HCT116 (cell line): ENCODE measurements at regions not wholly inside any gene's neighbourhood (a gene's known extent, or its start where the extent isn't known, plus 50 kb on each side); places are given as distances from the start of the nearest gene placed in this dataset.

Source experiments
- ATAC-seq: fragments of 200-7000 bp; cut with Tn5 transposase; 2 replicates; pipeline ENCODE4 v1.9.1; 2020; ENCODE audit warnings: mild to moderate bottlenecking, moderate library complexity
- BruUV-seq: library from RNA; stranded (reverse); fragments of 400-500 nt; replicated peaks from 2 replicates; lab custom pipeline; 2021; lab: Mats Ljungman, UMichigan
- CTCF ChIA-PET: fragments of 300-600 bp; sonication (Branson Sonifier 250); formaldehyde crosslinking; loops from one replicate; lab custom pipeline; 2021; ENCODE audit warnings: antibody characterized with exemption; lab: Charles Lee
- POLR2A ChIA-PET: fragments of 300-600, 350-600 bp; sonication (Branson Sonifier 250); formaldehyde crosslinking; loops from one replicate; lab custom pipeline; 2021; ENCODE audit warnings: antibody characterized with exemption; lab: Charles Lee
- RAD21 ChIA-PET, 2 experiments: fragments of 300-600 bp; sonication (Branson Sonifier 250); formaldehyde crosslinking; loops; one replicate each; lab custom pipeline; 2023; ENCODE audit warnings: low total read pairs in 2 of 2; ENCODE audit not compliant: uncharacterized antibody in 2 of 2, unreplicated experiment in 2 of 2, low non-redundant PET in 1 of 2; lab: Charles Lee
- DNase-seq: peaks from one replicate; pipeline ENCODE4 v3.0.0-alpha.2; 2010; ENCODE audit warnings: low read depth, low spot score
- H2AFZ ChIP-seq: fragments of 200-600 bp; shearing (Covaris generic), sonication (generic); 2 replicates; pipeline ENCODE4 v1.6.1; 2017; ENCODE audit warnings: low read depth, mixed run types, mixed read lengths, antibody characterized with exemption, low read length; ENCODE audit not compliant: poor library complexity, severe bottlenecking
- H3K27ac ChIP-seq: 2 replicates; pipeline ENCODE4 v1.5.1; 2012; ENCODE audit warnings: low read depth, low read length
- H3K27me3 ChIP-seq: fragments of 200-600 bp; sonication (generic); 2 replicates; pipeline ENCODE4 v1.6.1; 2016; ENCODE audit warnings: mixed run types, low read length, mixed read lengths; ENCODE audit not compliant: insufficient read depth
- H3K36me3 ChIP-seq, 2 experiments: fragments of 200-500 bp in 1 of 2; fragments of 200-600 bp in 1 of 2; sonication (Bioruptor generic) in 1 of 2; sonication (generic) in 1 of 2; 2 replicates each; pipeline versions ENCODE4 v1.5.1 to v1.6.1; 2014 to 2016; ENCODE audit warnings: low read length in 2 of 2, inconsistent platforms in 1 of 2, mixed read lengths in 1 of 2, mixed run types in 1 of 2; ENCODE audit not compliant: insufficient read depth in 2 of 2, control insufficient read depth in 1 of 2
- H3K4me1 ChIP-seq, 2 experiments: fragments of 200-600 bp in 1 of 2; sonication (generic) in 1 of 2; 2 replicates each; pipeline versions ENCODE4 v1.5.1 to v1.6.1; 2012 to 2017; ENCODE audit warnings: low read length in 2 of 2, inconsistent platforms in 1 of 2, mild to moderate bottlenecking in 1 of 2, mixed read lengths in 1 of 2, mixed run types in 1 of 2, moderate library complexity in 1 of 2; ENCODE audit not compliant: insufficient read depth in 2 of 2, control insufficient read depth in 1 of 2
- H3K4me2 ChIP-seq: fragments of 200-600 bp; sonication (generic); 2 replicates; pipeline ENCODE4 v1.6.1; 2017; ENCODE audit warnings: mixed run types, low read length, mixed read lengths
- H3K4me3 ChIP-seq, 2 experiments: fragments of 200-600 bp in 1 of 2; sonication (generic) in 1 of 2; replicated peaks in 1 of 2; 2 replicates each; pipeline ENCODE4 v1.5.1; 2011 to 2016; ENCODE audit warnings: low read length in 2 of 2, control low read depth in 1 of 2, low read depth in 1 of 2, mild to moderate bottlenecking in 1 of 2, mixed read lengths in 1 of 2, mixed run types in 1 of 2
- H3K79me2 ChIP-seq: fragments of 200-600 bp; sonication (generic); 2 replicates; pipeline ENCODE4 v1.6.1; 2017; ENCODE audit warnings: mild to moderate bottlenecking, mixed run types, low read length, moderate library complexity, mixed read lengths; ENCODE audit not compliant: insufficient read depth
- H3K9ac ChIP-seq: fragments of 200-600 bp; sonication (generic); 2 replicates; pipeline ENCODE4 v1.6.1; 2016; ENCODE audit warnings: low read length, mixed read lengths
- H3K9me2 ChIP-seq: fragments of 200-600 bp; sonication (generic), shearing (Covaris generic); 2 replicates; pipeline ENCODE4 v1.6.1; 2017; ENCODE audit warnings: mixed run types, mild to moderate bottlenecking, moderate library complexity; ENCODE audit not compliant: insufficient read depth
- H3K9me3 ChIP-seq, 2 experiments: fragments of 200-500 bp in 1 of 2; fragments of 200-600 bp in 1 of 2; sonication (Bioruptor generic) in 1 of 2; sonication (generic) in 1 of 2; 2 replicates each; pipeline ENCODE4 v1.6.1; 2014 to 2017; ENCODE audit warnings: low read length in 2 of 2, mixed read lengths in 2 of 2, inconsistent platforms in 1 of 2, low read depth in 1 of 2, mild to moderate bottlenecking in 1 of 2, mixed run types in 1 of 2, moderate library complexity in 1 of 2; ENCODE audit not compliant: control insufficient read depth in 1 of 2, insufficient read depth in 1 of 2
- H4K20me1 ChIP-seq: fragments of 200-600 bp; sonication (generic), shearing (Covaris generic); 2 replicates; pipeline ENCODE4 v1.6.1; 2017; ENCODE audit warnings: mixed run types, mild to moderate bottlenecking, moderate library complexity; ENCODE audit not compliant: insufficient read depth
- CBX3 ChIP-seq: IDR thresholded peaks from 2 replicates; pipeline ENCODE4 v1.6.1; 2012; ENCODE audit warnings: low read depth
- EGR1 ChIP-seq: IDR thresholded peaks from 2 replicates; pipeline ENCODE4 v1.6.1; 2012; ENCODE audit warnings: low read depth
- EZH2 ChIP-seq: fragments of 200-600 bp; sonication (generic); IDR thresholded peaks from 2 replicates; pipeline ENCODE4 v1.6.1; 2017; ENCODE audit warnings: antibody characterized with exemption, mixed run types
- EZH2phosphoT487 ChIP-seq: fragments of 200-600 bp; IDR thresholded peaks from 2 replicates; pipeline ENCODE4 v1.6.1; 2018; ENCODE audit warnings: antibody characterized with exemption, borderline replicate concordance
- POLR2A ChIP-seq: IDR thresholded peaks from 2 replicates; pipeline ENCODE4 v1.7.0; 2011; ENCODE audit warnings: borderline replicate concordance; ENCODE audit not compliant: insufficient read depth, insufficient read length; ENCODE audit errors: extremely low read depth
- POLR2AphosphoS5 ChIP-seq: IDR thresholded peaks from 2 replicates; pipeline ENCODE4 v1.6.1; 2011; ENCODE audit warnings: mild to moderate bottlenecking, low read depth, low read length, moderate library complexity
- RAD21 ChIP-seq: IDR thresholded peaks from 2 replicates; pipeline ENCODE4 v1.6.1; 2012; ENCODE audit warnings: low read depth, mild to moderate bottlenecking
- SIN3A ChIP-seq: IDR thresholded peaks from 2 replicates; pipeline ENCODE4 v1.6.1; 2012; ENCODE audit warnings: low read depth
- SP1 ChIP-seq: IDR thresholded peaks from 2 replicates; pipeline ENCODE4 v1.6.1; 2012; ENCODE audit warnings: low read depth
- SRF ChIP-seq: IDR thresholded peaks from 2 replicates; pipeline ENCODE4 v1.6.1; 2012; ENCODE audit warnings: low read depth
- TCF7L2 ChIP-seq: IDR thresholded peaks from 2 replicates; pipeline ENCODE4 v1.7.0; 2011; ENCODE audit warnings: borderline replicate concordance, inconsistent platforms; ENCODE audit not compliant: insufficient read depth, insufficient read length; ENCODE audit errors: extremely low read depth
- YY1 ChIP-seq: IDR thresholded peaks from 2 replicates; pipeline ENCODE4 v1.6.1; 2011; ENCODE audit warnings: low read length, low read depth, moderate library complexity, mild to moderate bottlenecking; ENCODE audit not compliant: insufficient replicate concordance; ENCODE audit errors: extremely low read depth
- ZFX ChIP-seq: fragments of 450-650 bp; IDR thresholded peaks from 2 replicates; pipeline ENCODE4 v1.6.1; 2017
- ZNF274 ChIP-seq: fragments of 200-500 bp; sonication (Bioruptor generic); IDR thresholded peaks from 2 replicates; pipeline ENCODE4 v1.6.1; 2014; ENCODE audit warnings: mild to moderate bottlenecking, low read depth, low read length, inconsistent platforms
- intact Hi-C: fragments of 100-400 bp; cut with micrococcal nuclease; formaldehyde crosslinking; loops from 2 replicates; pipeline ENCODE4 v1.10.0; 2022
- TF ChIP-seq, protein P1 (sequence below): IDR thresholded peaks from 2 replicates; pipeline ENCODE4 v1.6.1; 2012; ENCODE audit warnings: low read depth
- TF ChIP-seq, protein P2 (sequence below): IDR thresholded peaks from 2 replicates; pipeline ENCODE4 v1.6.1; 2012

DNA sequence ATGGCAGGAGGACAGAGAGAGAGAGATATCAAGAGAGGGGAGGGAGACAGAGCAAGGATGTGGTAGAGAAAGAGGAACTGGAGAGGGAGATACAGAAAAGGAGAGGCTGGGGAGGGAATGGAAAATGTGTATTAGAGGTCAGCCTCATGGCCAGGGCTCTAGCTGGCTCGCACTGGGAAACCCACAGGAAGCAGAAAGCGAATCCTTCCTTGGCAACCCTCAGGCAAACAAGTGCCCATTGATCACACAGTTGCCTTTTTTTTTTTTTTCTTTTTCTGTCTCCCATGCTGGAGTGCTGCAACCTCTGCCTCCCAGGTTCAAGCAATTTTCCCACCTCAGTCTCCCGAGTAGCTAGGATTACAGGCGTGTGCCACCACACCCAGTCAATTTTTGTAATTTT, 391.2 kb downstream of the TYW1 start:
- H3K9me3 ChIP-seq = no peaks in the 10 kb centered on the region
- no peak overlapping the region for H2AFZ ChIP-seq
- H3K4me1 ChIP-seq = no peaks in the 10 kb centered on the region
- no peaks in the 10 kb centered on the region for H3K36me3 ChIP-seq
- BruUV-seq = no TSS peak
- no peaks in the 10 kb centered on the region for H3K27me3 ChIP-seq
- intact Hi-C loops = no loop called here
- DNase-seq = no peak
- no peak overlapping the region for H3K9ac ChIP-seq
- no peak for ATAC-seq
- no peaks in the 10 kb centered on the region for H3K79me2 ChIP-seq
- RAD21 ChIA-PET = no interaction called here
- no peak overlapping the region for H3K4me3 ChIP-seq
- H4K20me1 ChIP-seq = no peaks in the 10 kb centered on the region
- no peak overlapping the region for H3K27ac ChIP-seq
- H3K9me2 ChIP-seq = no peaks in the 10 kb centered on the region
- CTCF ChIA-PET = no interaction called here
- POLR2A ChIA-PET = no interaction called here
- no peak for TF ChIP-seq POLR2A
- TF ChIP-seq, protein P1, sequence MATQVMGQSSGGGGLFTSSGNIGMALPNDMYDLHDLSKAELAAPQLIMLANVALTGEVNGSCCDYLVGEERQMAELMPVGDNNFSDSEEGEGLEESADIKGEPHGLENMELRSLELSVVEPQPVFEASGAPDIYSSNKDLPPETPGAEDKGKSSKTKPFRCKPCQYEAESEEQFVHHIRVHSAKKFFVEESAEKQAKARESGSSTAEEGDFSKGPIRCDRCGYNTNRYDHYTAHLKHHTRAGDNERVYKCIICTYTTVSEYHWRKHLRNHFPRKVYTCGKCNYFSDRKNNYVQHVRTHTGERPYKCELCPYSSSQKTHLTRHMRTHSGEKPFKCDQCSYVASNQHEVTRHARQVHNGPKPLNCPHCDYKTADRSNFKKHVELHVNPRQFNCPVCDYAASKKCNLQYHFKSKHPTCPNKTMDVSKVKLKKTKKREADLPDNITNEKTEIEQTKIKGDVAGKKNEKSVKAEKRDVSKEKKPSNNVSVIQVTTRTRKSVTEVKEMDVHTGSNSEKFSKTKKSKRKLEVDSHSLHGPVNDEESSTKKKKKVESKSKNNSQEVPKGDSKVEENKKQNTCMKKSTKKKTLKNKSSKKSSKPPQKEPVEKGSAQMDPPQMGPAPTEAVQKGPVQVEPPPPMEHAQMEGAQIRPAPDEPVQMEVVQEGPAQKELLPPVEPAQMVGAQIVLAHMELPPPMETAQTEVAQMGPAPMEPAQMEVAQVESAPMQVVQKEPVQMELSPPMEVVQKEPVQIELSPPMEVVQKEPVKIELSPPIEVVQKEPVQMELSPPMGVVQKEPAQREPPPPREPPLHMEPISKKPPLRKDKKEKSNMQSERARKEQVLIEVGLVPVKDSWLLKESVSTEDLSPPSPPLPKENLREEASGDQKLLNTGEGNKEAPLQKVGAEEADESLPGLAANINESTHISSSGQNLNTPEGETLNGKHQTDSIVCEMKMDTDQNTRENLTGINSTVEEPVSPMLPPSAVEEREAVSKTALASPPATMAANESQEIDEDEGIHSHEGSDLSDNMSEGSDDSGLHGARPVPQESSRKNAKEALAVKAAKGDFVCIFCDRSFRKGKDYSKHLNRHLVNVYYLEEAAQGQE = no peak
- TF ChIP-seq SP1 = no peak
- TF ChIP-seq RAD21 = no peak
- no peak for TF ChIP-seq YY1
- no peak for TF ChIP-seq EGR1
- TF ChIP-seq SRF = no peak
- no peak for TF ChIP-seq TCF7L2
- TF ChIP-seq ZFX = no peak
- no peak for TF ChIP-seq POLR2AphosphoS5
- TF ChIP-seq CBX3 = no peak
- no peak for TF ChIP-seq ZNF274
- TF ChIP-seq EZH2 = no peak
- no peak for TF ChIP-seq SIN3A
- TF ChIP-seq, protein P2, sequence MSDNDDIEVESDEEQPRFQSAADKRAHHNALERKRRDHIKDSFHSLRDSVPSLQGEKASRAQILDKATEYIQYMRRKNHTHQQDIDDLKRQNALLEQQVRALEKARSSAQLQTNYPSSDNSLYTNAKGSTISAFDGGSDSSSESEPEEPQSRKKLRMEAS = no peak
- TF ChIP-seq EZH2phosphoT487 = no peak
- no peak overlapping the region for H3K4me2 ChIP-seq
